Vagina (tissue), 2 donors: ENCODE measurements at regions not wholly inside any gene's neighbourhood (a gene's known extent, or its start where the extent isn't known, plus 50 kb on each side); places are given as distances from the start of the nearest gene placed in this dataset.

Experiments used
- CTCF ChIP-seq, 3 experiments: fragments of 450-650 bp in 2 of 3; fragments of 200-600 bp in 1 of 3; sonication (generic) in 1 of 3; IDR thresholded peaks; one replicate each; pipeline ENCODE4 v1.5.1; 2017 to 2019; ENCODE audit warnings: antibody characterized with exemption in 3 of 3, mild to moderate bottlenecking in 2 of 3, moderate library complexity in 2 of 3
- POLR2A ChIP-seq, 2 donors: fragments of 450-650 bp; IDR thresholded peaks; one replicate each; pipeline ENCODE4 v1.6.1; 2017; ENCODE audit warnings: antibody characterized with exemption in 2 of 2, mild to moderate bottlenecking in 2 of 2, moderate library complexity in 2 of 2

GRCh38 chr11:92594251-92594650, 369.6 kb downstream of the FAT3 start:
- TF ChIP-seq CTCF (IDR thresholded peaks at IDR 0.05) (no peak), POLR2A (IDR thresholded peaks at IDR 0.05) (no peak)
